HEK293 (cell line): ENCODE measurements at regions not wholly inside any gene's neighbourhood (a gene's known extent, or its start where the extent isn't known, plus 50 kb on each side); places are given as distances from the start of the nearest gene placed in this dataset.

Source experiments
- CTCF ChIA-PET: fragments of 350-600 bp; formaldehyde crosslinking; extraction: SDS; loops from one replicate; lab custom pipeline; 2021; ENCODE audit warnings: antibody characterized with exemption; lab: Yijun Ruan, JAX
- POLR2A ChIA-PET: fragments of 300-600 bp; formaldehyde crosslinking; extraction: SDS; loops from one replicate; lab custom pipeline; 2020; ENCODE audit warnings: antibody characterized with exemption, inconsistent platforms; lab: Yijun Ruan, JAX
- H3K27ac ChIP-seq: fragments of 200-500 bp; sonication (Bioruptor generic); 2 replicates; pipeline ENCODE4 v1.5.1; 2014; ENCODE audit warnings: low read depth, low read length, control low read depth, inconsistent platforms; ENCODE audit errors: extremely low read depth
- H3K36me3 ChIP-seq, 2 experiments: fragments of 200-500 bp in 1 of 2; sonication (Bioruptor generic) in 1 of 2; 1 replicate in 1 of 2; 2 replicates in 1 of 2; pipeline ENCODE4 v1.5.1; 2014 to 2017; ENCODE audit warnings: inconsistent platforms in 2 of 2, low read length in 2 of 2; ENCODE audit not compliant: control insufficient read depth in 2 of 2, insufficient read depth in 1 of 2
- H3K4me1 ChIP-seq: fragments of 200-500 bp; sonication (Bioruptor generic); 2 replicates; pipeline ENCODE4 v1.5.1; 2014; ENCODE audit warnings: mild to moderate bottlenecking, low read length, inconsistent platforms; ENCODE audit not compliant: control insufficient read depth, insufficient read depth
- H3K4me3 ChIP-seq: 2 replicates; pipeline ENCODE4 v1.5.1; 2011; ENCODE audit warnings: low read depth, mild to moderate bottlenecking, control low read depth, low read length, moderate library complexity
- H3K9me3 ChIP-seq: fragments of 200-500 bp; sonication (Bioruptor generic); 2 replicates; pipeline ENCODE4 v1.5.1; 2014; ENCODE audit warnings: low read depth, low read length, inconsistent platforms; ENCODE audit not compliant: control insufficient read depth, insufficient read depth
- AEBP2 ChIP-seq: fragments of 450-650 bp; formaldehyde crosslinking; IDR thresholded peaks from 2 replicates; pipeline ENCODE4 v1.5.1; 2016; ENCODE audit warnings: missing biosample characterization, missing genetic modification characterization, borderline replicate concordance
- KLF1 ChIP-seq: fragments of 450-650 bp; formaldehyde crosslinking; IDR thresholded peaks from 2 replicates; pipeline ENCODE4 v1.5.1; 2016; ENCODE audit warnings: missing biosample characterization, missing genetic modification characterization
- RBAK ChIP-seq: fragments of 450-650 bp; formaldehyde crosslinking; IDR thresholded peaks from 2 replicates; pipeline ENCODE4 v1.5.1; 2016; ENCODE audit warnings: missing biosample characterization, missing genetic modification characterization
- REST ChIP-seq: fragments of 450-650 bp; formaldehyde crosslinking; IDR thresholded peaks from 2 replicates; pipeline ENCODE4 v1.5.1; 2016; ENCODE audit warnings: missing biosample characterization, missing genetic modification characterization
- ZBTB21 ChIP-seq: fragments of 450-650 bp; formaldehyde crosslinking; IDR thresholded peaks from 2 replicates; pipeline ENCODE4 v1.5.1; 2017; ENCODE audit warnings: missing biosample characterization, missing genetic modification characterization
- ZBTB48 ChIP-seq: fragments of 450-650 bp; formaldehyde crosslinking; IDR thresholded peaks from 2 replicates; pipeline ENCODE4 v1.5.1; 2016; ENCODE audit warnings: missing biosample characterization, missing genetic modification characterization
- ZBTB49 ChIP-seq: fragments of 450-650 bp; formaldehyde crosslinking; IDR thresholded peaks from 2 replicates; pipeline ENCODE4 v1.5.1; 2016; ENCODE audit warnings: missing biosample characterization, missing genetic modification characterization, low read depth
- ZFHX2 ChIP-seq: fragments of 450-650 bp; formaldehyde crosslinking; conservative IDR thresholded peaks from 2 replicates; pipeline ENCODE4 v1.5.1; 2016; ENCODE audit warnings: missing biosample characterization, missing genetic modification characterization
- ZNF175 ChIP-seq: fragments of 450-650 bp; formaldehyde crosslinking; IDR thresholded peaks from 2 replicates; pipeline ENCODE4 v1.5.1; 2016; ENCODE audit warnings: missing biosample characterization, missing genetic modification characterization
- ZNF2 ChIP-seq: fragments of 450-650 bp; formaldehyde crosslinking; IDR thresholded peaks from 2 replicates; pipeline ENCODE4 v1.5.1; 2016; ENCODE audit warnings: missing biosample characterization, missing genetic modification characterization
- ZNF580 ChIP-seq: fragments of 450-650 bp; formaldehyde crosslinking; IDR thresholded peaks from 2 replicates; pipeline ENCODE4 v1.5.1; 2016; ENCODE audit warnings: missing biosample characterization, missing genetic modification characterization
- ZNF645 ChIP-seq: fragments of 450-650 bp; formaldehyde crosslinking; IDR thresholded peaks from 2 replicates; pipeline ENCODE4; 2016; ENCODE audit warnings: missing biosample characterization, missing genetic modification characterization
- ZNF830 ChIP-seq: fragments of 450-650 bp; IDR thresholded peaks from 2 replicates; pipeline ENCODE4 v1.5.0; 2018; ENCODE audit warnings: missing biosample characterization, missing genetic modification characterization, low read depth, mild to moderate bottlenecking, moderate library complexity

GRCh38 chr12:17878714-17879113 lies 211.3 kb downstream of the RERGL start:
- CTCF ChIA-PET, result no interaction called here
- POLR2A ChIA-PET, result no interaction called here
- TF ChIP-seq ZNF2 (no peak), ZNF580 (tag by site-specific recombination) (no peak), ZNF175 (no peak), KLF1 (tag by site-specific recombination) (no peak), AEBP2 (tag by site-specific recombination) (no peak), ZBTB48 (tag by site-specific recombination) (no peak), REST (tag by site-specific recombination) (no peak), ZNF830 (tag by site-specific recombination) (no peak), RBAK (tag by site-specific recombination) (no peak), ZFHX2 (no peak), ZBTB21 (tag by site-specific recombination) (no peak)
- TF ChIP-seq, all 188 proteins: peak for 0

GRCh38 chr12:17875230-17875629 lies 214.8 kb downstream of the RERGL start:
- Histone ChIP-seq H3K27ac (no peak overlapping the region), H3K4me3 (no peak overlapping the region), H3K9me3 (no peaks in the 10 kb centered on the region), H3K4me1 (no peaks in the 10 kb centered on the region), H3K36me3 (no peaks in the 10 kb centered on the region)
- ChIA-PET CTCF (no interaction called here), POLR2A (no interaction called here)
- TF ChIP-seq ZBTB49 (tag by site-specific recombination) (no peak), KLF1 (tag by site-specific recombination) (no peak), ZNF645 (tag by site-specific recombination) (no peak), ZNF830 (tag by site-specific recombination) (no peak)

More at GRCh38 chr12:17878714-17879113, 211.3 kb downstream of the RERGL start:
- Histone ChIP-seq H3K4me1 (no peaks in the 10 kb centered on the region), H3K9me3 (no peaks in the 10 kb centered on the region), H3K27ac (no peak overlapping the region), H3K4me3 (no peak overlapping the region), H3K36me3 (no peaks in the 10 kb centered on the region)
